ENCODE measurements at regions not wholly inside any gene's neighbourhood (a gene's known extent, or its start where the extent isn't known, plus 50 kb on each side); places are given as distances from the start of the nearest gene placed in this dataset.

- TF ChIP-seq FOXK2 (IDR thresholded peaks at IDR 0.05) (no peak), ELF4 (IDR thresholded peaks at IDR 0.05) (no peak), FOXA1 (IDR thresholded peaks at IDR 0.05) (no peak), TARDBP (IDR thresholded peaks at IDR 0.05) (no peak), BHLHE40 (IDR thresholded peaks at IDR 0.05; ENCODE audit: borderline replicate concordance) (no peak), PKNOX1 (IDR thresholded peaks at IDR 0.05) (no peak), SP1 (IDR thresholded peaks at IDR 0.05) (no peak), SUZ12 (IDR thresholded peaks at IDR 0.05) (no peak), ZNF384 (IDR thresholded peaks at IDR 0.05) (no peak), L3MBTL2 (conservative IDR thresholded peaks at IDR 0.05) (no peak), ARNT (IDR thresholded peaks at IDR 0.05) (no peak)
These were observed 1282.4 kb upstream of the PIK3C3 start for GRCh38 chr18:40672590-40672989.

Measured in HEK293T (cell line).